Neural cell (in vitro differentiated cells): ENCODE measurements at regions not wholly inside any gene's neighbourhood (a gene's known extent, or its start where the extent isn't known, plus 50 kb on each side); places are given as distances from the start of the nearest gene placed in this dataset.

Source experiments
- H2AFZ ChIP-seq: fragments of 200-600, 300-800 bp; sonication (generic), shearing (Covaris generic); 2 replicates; pipeline ENCODE4 v1.6.0; 2014; ENCODE audit warnings: low read depth, mild to moderate bottlenecking, antibody characterized with exemption, low read length, moderate library complexity
- H3F3A ChIP-seq: fragments of 200-600 bp; shearing (Covaris generic); 2 replicates; pipeline ENCODE4 v1.6.1; 2016; ENCODE audit warnings: mild to moderate bottlenecking, moderate library complexity, mixed read lengths, antibody characterized with exemption, low read length; ENCODE audit not compliant: insufficient read depth, poor library complexity, severe bottlenecking
- H3K27ac ChIP-seq: fragments of 200-600, 300-800 bp; sonication (generic), shearing (Covaris generic); 2 replicates; pipeline ENCODE4 v1.5.1; 2014; ENCODE audit warnings: mild to moderate bottlenecking, low read length, moderate library complexity
- H3K27me3 ChIP-seq: fragments of 300-800, 200-600 bp; sonication (generic), shearing (Covaris generic); 2 replicates; pipeline ENCODE4 v1.6.0; 2014; ENCODE audit warnings: mild to moderate bottlenecking, low read depth, low read length, moderate library complexity; ENCODE audit not compliant: insufficient read depth
- H3K36me3 ChIP-seq: fragments of 300-800, 200-600 bp; sonication (generic), shearing (Covaris generic); 2 replicates; pipeline ENCODE4 v1.5.1; 2014; ENCODE audit warnings: mild to moderate bottlenecking, antibody characterized with exemption, low read length, moderate library complexity; ENCODE audit not compliant: insufficient read depth
- H3K4me2 ChIP-seq: fragments of 300-800, 200-600 bp; sonication (generic), shearing (Covaris generic); 2 replicates; pipeline ENCODE4 v1.6.0; 2014; ENCODE audit warnings: mild to moderate bottlenecking, low read length
- H3K4me3 ChIP-seq: fragments of 300-800, 200-600 bp; sonication (generic), shearing (Covaris generic); 2 replicates; pipeline ENCODE4 v1.5.1; 2014; ENCODE audit warnings: mild to moderate bottlenecking, low read length, moderate library complexity
- H3K79me2 ChIP-seq: fragments of 200-600 bp; shearing (Covaris generic); replicated peaks from 2 replicates; pipeline ENCODE4 v1.6.0; 2014; ENCODE audit warnings: mild to moderate bottlenecking, low read length, moderate library complexity; ENCODE audit not compliant: insufficient read depth
- H3K9ac ChIP-seq: fragments of 300-800, 200-600 bp; sonication (generic), shearing (Covaris generic); 2 replicates; pipeline ENCODE4 v1.6.1; 2016; ENCODE audit warnings: mild to moderate bottlenecking, low read length, mixed read lengths
- H3K9me2 ChIP-seq: fragments of 200-600 bp; shearing (Covaris generic); 2 replicates; pipeline ENCODE4 v1.6.1; 2016; ENCODE audit warnings: mild to moderate bottlenecking, low read length, mixed read lengths; ENCODE audit not compliant: insufficient read depth
- H3K9me3 ChIP-seq: fragments of 200-600, 300-800 bp; sonication (generic), shearing (Covaris generic); 2 replicates; pipeline ENCODE4 v1.6.1; 2016; ENCODE audit warnings: mild to moderate bottlenecking, mixed run types, low read length, moderate library complexity, mixed read lengths
- H4K20me1 ChIP-seq: fragments of 200-600 bp; shearing (Covaris generic); 2 replicates; pipeline ENCODE4 v1.6.1; 2016; ENCODE audit warnings: mild to moderate bottlenecking, mixed run types; ENCODE audit not compliant: insufficient read depth
- EP300 ChIP-seq: fragments of 450-650 bp; conservative IDR thresholded peaks from 2 replicates; pipeline ENCODE4 v1.6.1; 2014; ENCODE audit warnings: antibody characterized with exemption, mild to moderate bottlenecking, moderate library complexity; ENCODE audit not compliant: poor library complexity, severe bottlenecking
- EZH2 ChIP-seq: fragments of 200-600, 300-800 bp; shearing (Covaris generic), sonication (generic); IDR thresholded peaks from 2 replicates; pipeline ENCODE4 v1.6.1; 2014; ENCODE audit warnings: antibody characterized with exemption, low read length, borderline replicate concordance, mild to moderate bottlenecking; ENCODE audit not compliant: insufficient read depth, poor library complexity, severe bottlenecking
- MXI1 ChIP-seq: fragments of 450-650 bp; conservative IDR thresholded peaks from 2 replicates; pipeline ENCODE4 v1.6.1; 2014; ENCODE audit warnings: antibody characterized with exemption, mild to moderate bottlenecking; ENCODE audit not compliant: poor library complexity, severe bottlenecking
- POLR2AphosphoS5 ChIP-seq: IDR thresholded peaks from 2 replicates; pipeline ENCODE4 v1.6.1; 2012
- RAD21 ChIP-seq: fragments of 450-650 bp; conservative IDR thresholded peaks from 2 replicates; pipeline ENCODE4 v1.6.1; 2014; ENCODE audit warnings: antibody characterized with exemption, mild to moderate bottlenecking, moderate library complexity
- REST ChIP-seq: IDR thresholded peaks from 2 replicates; pipeline ENCODE4 v1.6.1; 2012; ENCODE audit warnings: borderline replicate concordance
- TAF1 ChIP-seq: IDR thresholded peaks from 2 replicates; pipeline ENCODE4 v1.6.1; 2012; ENCODE audit warnings: low read depth
- TF ChIP-seq, protein P1 (sequence below): fragments of 450-650 bp; IDR thresholded peaks from 2 replicates; pipeline ENCODE4 v1.5.1; 2014; ENCODE audit warnings: antibody characterized with exemption, mild to moderate bottlenecking, moderate library complexity; ENCODE audit not compliant: poor library complexity, severe bottlenecking

DNA sequence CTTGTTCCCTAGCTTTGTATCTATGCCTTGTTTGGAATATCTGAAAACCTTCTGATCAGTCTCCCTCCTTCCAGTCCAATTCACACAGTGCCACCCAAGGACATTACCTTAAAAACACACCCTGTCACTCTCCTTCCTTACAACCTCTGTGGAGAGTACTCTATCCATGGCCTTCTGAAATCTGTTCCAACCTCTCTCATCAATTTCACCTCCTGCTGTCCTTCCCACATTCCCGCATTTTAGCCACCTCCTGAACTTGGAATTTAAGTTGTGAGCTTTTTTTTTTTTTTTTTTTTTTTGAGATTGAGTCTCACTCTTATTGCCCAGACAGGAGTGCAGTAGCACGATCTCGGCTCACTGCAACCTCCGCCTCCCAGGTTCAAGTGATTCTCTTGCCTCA, 824.8 kb downstream of the METTL15 start:
- Histone ChIP-seq H4K20me1 (no peaks in the 10 kb centered on the region), H3F3A (no peaks in the 10 kb centered on the region), H3K9me3 (peaks cover 3% of the 10 kb centered on the region)

DNA sequence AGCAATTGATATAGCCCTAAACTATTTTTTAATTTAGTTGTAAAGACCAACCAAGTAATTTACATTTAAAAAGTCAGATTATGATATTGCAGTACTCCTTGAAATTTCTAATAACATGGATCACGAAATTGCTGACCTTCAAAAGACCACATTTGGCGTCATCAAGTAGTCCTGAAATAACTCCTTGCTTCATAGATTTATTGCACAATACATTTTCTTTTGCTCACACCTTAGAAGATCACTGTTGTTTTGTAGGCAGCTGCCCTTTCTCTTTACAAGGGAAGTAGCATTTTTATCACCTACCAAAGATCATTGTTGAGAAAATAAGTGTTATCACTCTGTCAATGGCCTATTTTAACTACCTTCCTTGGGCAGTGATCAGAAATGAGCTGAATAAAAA, 815.8 kb downstream of the METTL15 start:
- no peak overlapping the region for H3K27ac ChIP-seq
- H3F3A ChIP-seq = no peaks in the 10 kb centered on the region
- H3K4me2 ChIP-seq = no peak overlapping the region
- H2AFZ ChIP-seq = no peak overlapping the region
- H4K20me1 ChIP-seq = no peaks in the 10 kb centered on the region
- no peaks in the 10 kb centered on the region for H3K79me2 ChIP-seq
- no peaks in the 10 kb centered on the region for H3K36me3 ChIP-seq
- H3K9ac ChIP-seq = no peak overlapping the region
- H3K9me3 ChIP-seq = no peaks in the 10 kb centered on the region
- no peaks in the 10 kb centered on the region for H3K27me3 ChIP-seq
- no peak overlapping the region for H3K4me3 ChIP-seq
- H3K9me2 ChIP-seq = no peaks in the 10 kb centered on the region
- TF ChIP-seq TAF1 (no peak), POLR2AphosphoS5 (no peak), EP300 (no peak), RAD21 (no peak), EZH2 (no peak), MXI1 (no peak), REST (no peak)
- TF ChIP-seq, protein P1, sequence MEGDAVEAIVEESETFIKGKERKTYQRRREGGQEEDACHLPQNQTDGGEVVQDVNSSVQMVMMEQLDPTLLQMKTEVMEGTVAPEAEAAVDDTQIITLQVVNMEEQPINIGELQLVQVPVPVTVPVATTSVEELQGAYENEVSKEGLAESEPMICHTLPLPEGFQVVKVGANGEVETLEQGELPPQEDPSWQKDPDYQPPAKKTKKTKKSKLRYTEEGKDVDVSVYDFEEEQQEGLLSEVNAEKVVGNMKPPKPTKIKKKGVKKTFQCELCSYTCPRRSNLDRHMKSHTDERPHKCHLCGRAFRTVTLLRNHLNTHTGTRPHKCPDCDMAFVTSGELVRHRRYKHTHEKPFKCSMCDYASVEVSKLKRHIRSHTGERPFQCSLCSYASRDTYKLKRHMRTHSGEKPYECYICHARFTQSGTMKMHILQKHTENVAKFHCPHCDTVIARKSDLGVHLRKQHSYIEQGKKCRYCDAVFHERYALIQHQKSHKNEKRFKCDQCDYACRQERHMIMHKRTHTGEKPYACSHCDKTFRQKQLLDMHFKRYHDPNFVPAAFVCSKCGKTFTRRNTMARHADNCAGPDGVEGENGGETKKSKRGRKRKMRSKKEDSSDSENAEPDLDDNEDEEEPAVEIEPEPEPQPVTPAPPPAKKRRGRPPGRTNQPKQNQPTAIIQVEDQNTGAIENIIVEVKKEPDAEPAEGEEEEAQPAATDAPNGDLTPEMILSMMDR = no peak

More for the DNA sequence above, 824.8 kb downstream of the METTL15 start:
- Histone ChIP-seq H3K79me2 (no peaks in the 10 kb centered on the region), H3K9me2 (no peaks in the 10 kb centered on the region), H3K9ac (no peak overlapping the region), H3K27me3 (no peaks in the 10 kb centered on the region), H3K4me2 (no peak overlapping the region), H3K27ac (no peak overlapping the region), H2AFZ (no peak overlapping the region), H3K36me3 (no peaks in the 10 kb centered on the region), H3K4me3 (no peak overlapping the region)
- no peak for TF ChIP-seq EZH2

DNA sequence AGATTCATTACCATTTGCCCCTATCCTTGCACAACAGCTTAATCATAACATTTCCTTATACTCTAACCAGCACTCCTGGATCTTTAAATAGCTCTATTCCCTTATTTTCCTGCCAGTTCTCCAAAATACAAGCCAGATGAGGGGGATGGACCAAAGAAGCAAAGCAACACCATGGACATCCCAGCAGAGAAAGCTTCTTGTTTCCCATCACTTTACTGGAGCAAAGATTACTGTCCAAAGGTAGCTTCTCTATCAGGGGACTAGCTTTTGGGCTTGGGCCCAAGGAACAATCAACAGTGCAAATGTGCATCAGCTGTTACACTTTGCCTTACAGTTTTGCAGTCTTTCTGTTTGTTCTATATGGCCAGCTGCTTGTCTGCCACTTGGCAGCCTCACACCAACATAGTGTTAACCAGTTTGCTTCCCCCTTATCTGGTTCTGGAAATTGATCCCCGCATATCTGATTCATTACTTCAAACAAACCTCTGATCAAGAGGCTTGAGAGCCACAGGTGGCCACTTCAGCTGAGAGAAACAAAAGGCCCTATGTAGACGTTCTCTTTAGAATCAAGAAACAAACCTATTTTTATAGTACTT, 814.3 kb downstream of the METTL15 start:
- H3F3A ChIP-seq = no peaks in the 10 kb centered on the region
- no peak overlapping the region for H3K4me3 ChIP-seq
- H3K9ac ChIP-seq = no peak overlapping the region
- H3K9me2 ChIP-seq = no peaks in the 10 kb centered on the region
- H4K20me1 ChIP-seq = no peaks in the 10 kb centered on the region
- no peaks in the 10 kb centered on the region for H3K36me3 ChIP-seq
- H2AFZ ChIP-seq = no peak overlapping the region
- H3K4me2 ChIP-seq = no peak overlapping the region
- TF ChIP-seq RAD21 = no peak
- TF ChIP-seq TAF1 = no peak
- H3K9me3 ChIP-seq = no peaks in the 10 kb centered on the region
- no peaks in the 10 kb centered on the region for H3K79me2 ChIP-seq
- H3K27ac ChIP-seq = no peak overlapping the region
- H3K27me3 ChIP-seq = no peaks in the 10 kb centered on the region
